ENCODE measurements at regions not wholly inside any gene's neighbourhood (a gene's known extent, or its start where the extent isn't known, plus 50 kb on each side); places are given as distances from the start of the nearest gene placed in this dataset.

DNA sequence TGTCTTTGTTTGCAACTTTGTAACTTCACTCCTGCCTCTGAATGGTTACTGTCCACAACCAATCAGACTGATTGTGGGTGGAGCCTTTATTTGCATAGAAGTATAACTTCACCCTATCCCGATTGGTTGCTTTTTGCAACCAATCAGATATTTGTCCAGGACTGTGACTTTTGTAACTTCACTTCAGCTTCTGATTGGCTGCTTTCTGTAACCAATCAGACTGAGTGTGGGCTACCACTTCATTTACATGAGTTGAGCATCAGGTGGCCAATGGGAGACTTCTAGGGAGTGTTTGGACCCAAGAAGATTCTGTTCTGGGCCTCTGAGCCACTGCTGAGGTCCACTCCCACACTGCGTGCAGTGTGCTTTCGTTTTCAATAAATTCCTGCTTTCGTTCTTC lies 1810.7 kb upstream of the CDH6 start:
- H3K9me3 ChIP-seq (ENCODE audit: control insufficient read depth in 2 of 3, insufficient read depth in 1 of 3, low read length in 3 of 3) = no peaks in the 10 kb centered on the region
- no peak overlapping the region for H3K27ac ChIP-seq (ENCODE audit: low read depth in 2 of 2, low read length in 2 of 2)
- no peak for DNase-seq
- H3K36me3 ChIP-seq (ENCODE audit: control insufficient read depth in 2 of 3, insufficient read depth in 3 of 3, low read length in 3 of 3) = no peaks in the 10 kb centered on the region
- no peak overlapping the region for H3K9ac ChIP-seq (ENCODE audit: low read length in 3 of 3)
- no peaks in the 10 kb centered on the region for H3K27me3 ChIP-seq (ENCODE audit: control insufficient read depth, insufficient read depth, low read length)
- H3K4me3 ChIP-seq (ENCODE audit: low read length in 3 of 3) = no peak overlapping the region
- intact Hi-C loops (cut with DNase I) = no loop called here
- H3K4me1 ChIP-seq (ENCODE audit: control insufficient read depth in 2 of 3, insufficient read depth in 2 of 3, low read depth in 1 of 3, low read length in 3 of 3) = no peaks in the 10 kb centered on the region
- TF ChIP-seq CTCF (IDR thresholded peaks at IDR 0.05; ENCODE audit: borderline replicate concordance, extremely low read depth, insufficient read depth) = no peak
- FAIRE-seq = no peak

DNA sequence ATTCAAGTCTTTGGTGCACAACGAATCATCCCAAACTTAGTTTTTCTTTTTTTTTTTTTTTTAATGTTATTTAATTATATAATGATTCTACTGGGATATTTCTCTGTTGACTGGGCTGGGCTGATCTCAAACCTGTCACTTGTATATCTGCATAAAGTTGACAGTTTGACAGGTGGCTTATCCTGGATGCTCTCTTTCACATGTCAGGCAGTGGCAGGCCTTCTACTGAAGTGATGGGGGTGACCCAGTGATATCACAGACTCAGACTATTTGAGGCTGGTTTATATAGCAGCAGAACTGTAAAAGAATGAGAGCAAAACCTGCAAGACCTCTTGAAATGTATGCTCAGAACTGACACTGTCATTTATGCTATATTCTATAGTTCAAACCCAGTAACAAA lies 1813.5 kb upstream of the CDH6 start:
- H3K4me3 ChIP-seq (ENCODE audit: low read length in 3 of 3) = no peak overlapping the region
- H3K4me1 ChIP-seq (ENCODE audit: control insufficient read depth in 2 of 3, insufficient read depth in 2 of 3, low read depth in 1 of 3, low read length in 3 of 3) = no peaks in the 10 kb centered on the region
- DNase-seq = no peak
- TF ChIP-seq CTCF (IDR thresholded peaks at IDR 0.05; ENCODE audit: borderline replicate concordance, extremely low read depth, insufficient read depth) = no peak
- H3K9ac ChIP-seq (ENCODE audit: low read length in 3 of 3) = no peak overlapping the region
- intact Hi-C loops (cut with DNase I) = no loop called here
- FAIRE-seq = no peak
- H3K27me3 ChIP-seq (ENCODE audit: control insufficient read depth, insufficient read depth, low read length) = no peaks in the 10 kb centered on the region
- no peak overlapping the region for H3K27ac ChIP-seq (ENCODE audit: low read depth in 2 of 2, low read length in 2 of 2)
- H3K9me3 ChIP-seq (ENCODE audit: control insufficient read depth in 2 of 3, insufficient read depth in 1 of 3, low read length in 3 of 3) = no peaks in the 10 kb centered on the region
- H3K36me3 ChIP-seq (ENCODE audit: control insufficient read depth in 2 of 3, insufficient read depth in 3 of 3, low read length in 3 of 3) = no peaks in the 10 kb centered on the region

- intact Hi-C loops (cut with DNase I) = no loop called here
- no peak for FAIRE-seq
- TF ChIP-seq CTCF (IDR thresholded peaks at IDR 0.05; ENCODE audit: borderline replicate concordance, extremely low read depth, insufficient read depth) = no peak
- Histone ChIP-seq H3K9ac (ENCODE audit: low read length in 3 of 3) (no peak overlapping the region), H3K27me3 (ENCODE audit: control insufficient read depth, insufficient read depth, low read length) (no peaks in the 10 kb centered on the region), H3K4me3 (ENCODE audit: low read length in 3 of 3) (no peak overlapping the region), H3K36me3 (ENCODE audit: control insufficient read depth in 2 of 3, insufficient read depth in 3 of 3, low read length in 3 of 3) (no peaks in the 10 kb centered on the region), H3K4me1 (ENCODE audit: control insufficient read depth in 2 of 3, insufficient read depth in 2 of 3, low read depth in 1 of 3, low read length in 3 of 3) (no peaks in the 10 kb centered on the region), H3K9me3 (ENCODE audit: control insufficient read depth in 2 of 3, insufficient read depth in 1 of 3, low read length in 3 of 3) (no peaks in the 10 kb centered on the region), H3K27ac (ENCODE audit: low read depth in 2 of 2, low read length in 2 of 2) (no peak overlapping the region)
- no peak for DNase-seq
Measured at GRCh38 chr5:29379619-29380018, 1813.9 kb upstream of the CDH6 start.

DNA sequence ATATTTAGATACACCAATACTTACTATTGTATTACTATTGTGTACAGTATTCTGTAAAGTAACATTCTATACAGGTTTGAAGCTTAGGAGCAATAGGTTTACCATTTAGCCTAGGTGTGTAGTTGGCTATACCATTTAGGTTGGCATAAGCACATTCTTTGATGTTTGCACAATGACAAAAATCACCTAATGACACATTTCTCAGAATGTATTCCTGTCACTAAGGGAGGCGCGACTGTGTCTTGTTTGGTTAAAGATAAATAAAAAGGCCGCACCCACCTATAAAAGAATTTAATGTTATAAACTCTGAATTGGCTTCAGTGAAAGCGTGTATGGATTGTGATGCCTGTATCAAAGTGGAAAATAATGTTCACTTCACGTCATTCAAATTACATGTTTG lies 1815.4 kb upstream of the CDH6 start:
- H3K27me3 ChIP-seq (ENCODE audit: control insufficient read depth, insufficient read depth, low read length) = no peaks in the 10 kb centered on the region
- H3K4me3 ChIP-seq (ENCODE audit: low read length in 3 of 3) = no peak overlapping the region
- intact Hi-C loops (cut with DNase I) = no loop called here
- no peak overlapping the region for H3K27ac ChIP-seq (ENCODE audit: low read depth in 2 of 2, low read length in 2 of 2)
- no peak for TF ChIP-seq CTCF (IDR thresholded peaks at IDR 0.05; ENCODE audit: borderline replicate concordance, extremely low read depth, insufficient read depth)
- FAIRE-seq (no peak), DNase-seq (no peak)
- no peaks in the 10 kb centered on the region for H3K9me3 ChIP-seq (ENCODE audit: control insufficient read depth in 2 of 3, insufficient read depth in 1 of 3, low read length in 3 of 3)
- no peak overlapping the region for H3K9ac ChIP-seq (ENCODE audit: low read length in 3 of 3)
- H3K36me3 ChIP-seq (ENCODE audit: control insufficient read depth in 2 of 3, insufficient read depth in 3 of 3, low read length in 3 of 3) = no peaks in the 10 kb centered on the region
- no peaks in the 10 kb centered on the region for H3K4me1 ChIP-seq (ENCODE audit: control insufficient read depth in 2 of 3, insufficient read depth in 2 of 3, low read depth in 1 of 3, low read length in 3 of 3)
